ENCODE measurements at regions not wholly inside any gene's neighbourhood (a gene's known extent, or its start where the extent isn't known, plus 50 kb on each side); places are given as distances from the start of the nearest gene placed in this dataset.

GRCh38 chr11:92675810-92676209 lies 293.6 kb upstream of the MTNR1B start:
- Histone ChIP-seq H3K36me3 (ENCODE audit: control insufficient read depth, insufficient read depth, low read length) (no peaks in the 10 kb centered on the region), H3K27ac (ENCODE audit: extremely low read depth, low read depth, low read length) (no peak overlapping the region), H3K4me3 (no peak overlapping the region), H2AFZ (ENCODE audit: low read depth, low read length) (no peak overlapping the region), H4K20me1 (replicated peaks; ENCODE audit: control insufficient read depth, insufficient read depth, low read length) (no peaks in the 10 kb centered on the region), H3K9ac (ENCODE audit: insufficient read depth in 1 of 2, low read depth in 2 of 2, low read length in 2 of 2) (no peak overlapping the region), H3K27me3 (ENCODE audit: control insufficient read depth in 2 of 2, insufficient read depth in 2 of 2, low read length in 2 of 2) (no peaks in the 10 kb centered on the region), H3K4me1 (replicated peaks in 1 of 2; ENCODE audit: control insufficient read depth in 2 of 2, insufficient read depth in 2 of 2, low read length in 2 of 2) (no peaks in the 10 kb centered on the region), H3K4me2 (ENCODE audit: insufficient read depth, low read length) (no peak overlapping the region), H3K79me2 (ENCODE audit: control insufficient read depth, insufficient read depth, low read length) (no peaks in the 10 kb centered on the region), H3K9me1 (ENCODE audit: control insufficient read depth, insufficient read depth, low read length) (no peaks in the 10 kb centered on the region), H3K9me3 (replicated peaks; ENCODE audit: control insufficient read depth, insufficient read depth, low read depth, low read length) (no peaks in the 10 kb centered on the region)
- DNase-seq (ENCODE audit: extremely low read depth in 1 of 4, low spot score in 3 of 4) (no peak), ATAC-seq (no peak), FAIRE-seq (no peak)
- POLR2A ChIA-PET: no interaction called here
- TF ChIP-seq ZNF699 (CRISPR knock-in tag; IDR thresholded peaks at IDR 0.05; ENCODE audit: insufficient replicate concordance): no peak
- TF ChIP-seq GTF2B (IDR thresholded peaks at IDR 0.05; ENCODE audit: extremely low read depth, insufficient read length): no peak
- no peak for TF ChIP-seq SNRNP70 (optimal IDR thresholded peaks at IDR 0.05; ENCODE audit: low read depth, low read length)
- no peak for TF ChIP-seq MAFG (tag; conservative IDR thresholded peaks at IDR 0.05)
- TF ChIP-seq MEF2A (IDR thresholded peaks at IDR 0.05; ENCODE audit: control insufficient read depth, low read depth, low read length): no peak
- TF ChIP-seq ZNF717 (CRISPR knock-in tag; IDR thresholded peaks at IDR 0.05): no peak
- no peak for TF ChIP-seq GTF2A2 (tag; IDR thresholded peaks at IDR 0.05)
- no peak for TF ChIP-seq ETS1 (conservative IDR thresholded peaks at IDR 0.05; ENCODE audit: control insufficient read depth, low read depth, low read length)
- TF ChIP-seq XRCC5 (IDR thresholded peaks at IDR 0.05; ENCODE audit: low read depth, low read length): no peak
- no peak for TF ChIP-seq NFE2L1 (tag; IDR thresholded peaks at IDR 0.05; ENCODE audit: borderline replicate concordance, low read depth)
- TF ChIP-seq KDM4B (IDR thresholded peaks at IDR 0.05; ENCODE audit: borderline replicate concordance in 2 of 2, low read depth in 1 of 2): no peak
- no peak for TF ChIP-seq ATF1 (CRISPR knock-in tag; IDR thresholded peaks at IDR 0.05)
- TF ChIP-seq ATF1 (tag; IDR thresholded peaks at IDR 0.05): no peak
- no peak for TF ChIP-seq SMAD2 (IDR thresholded peaks at IDR 0.05; ENCODE audit: low read depth, low read length)
- no peak for TF ChIP-seq COPS2 (conservative IDR thresholded peaks at IDR 0.05)
- no peak for TF ChIP-seq PHB (CRISPR knock-in tag; IDR thresholded peaks at IDR 0.05)
- no peak for TF ChIP-seq POLR2G (IDR thresholded peaks at IDR 0.05; ENCODE audit: low read depth, low read length)
- TF ChIP-seq MBD1 (CRISPR knock-in tag; IDR thresholded peaks at IDR 0.05): no peak
- no peak for TF ChIP-seq ZNF12 (CRISPR knock-in tag; IDR thresholded peaks at IDR 0.05)
- no peak for TF ChIP-seq ZNF277 (CRISPR knock-in tag; IDR thresholded peaks at IDR 0.05; ENCODE audit: borderline replicate concordance)
- TF ChIP-seq BRD4 (IDR thresholded peaks at IDR 0.05): no peak
- WGBS (ENCODE audit: insufficient coverage, low coverage, missing lambda C conversion rate): 0% methylated on average over 3 of the region's 3 CpGs
- no TSS peak for BruUV-seq (replicated peaks)
- intact Hi-C loops (cut with micrococcal nuclease): no loop called here
- CTCF ChIA-PET (ENCODE audit: low intra/inter-chr PET ratio): no interaction called here
- in situ Hi-C loops (cut with MboI): no loop called here

Data from K562 (cell line).